GM12878 (cell line): ENCODE measurements at regions not wholly inside any gene's neighbourhood (a gene's known extent, or its start where the extent isn't known, plus 50 kb on each side); places are given as distances from the start of the nearest gene placed in this dataset.
A peak's percentile ranks its signal among the peaks of the same experiment; 100 is the strongest.

ENCODE experiments used
- IKZF1 ChIP-seq: fragments of 450-650 bp; conservative IDR thresholded peaks from 2 replicates; pipeline ENCODE4 v1.6.1; 2017; ENCODE audit warnings: antibody characterized with exemption, mild to moderate bottlenecking
- IKZF2 ChIP-seq, 2 experiments: fragments of 450-650 bp; IDR thresholded peaks; 2 replicates each; pipeline ENCODE4 v1.6.1; 2017; ENCODE audit warnings: mild to moderate bottlenecking in 2 of 2, moderate library complexity in 2 of 2
- NFYB ChIP-seq: IDR thresholded peaks from 2 replicates; pipeline ENCODE4 v1.6.1; 2011; ENCODE audit warnings: low read depth, mild to moderate bottlenecking, low read length, improper control_type of control experiment, moderate library complexity; ENCODE audit not compliant: insufficient read depth
- PAX8 ChIP-seq: fragments of 450-650 bp; IDR thresholded peaks from 2 replicates; pipeline ENCODE4 v1.6.1; 2017; ENCODE audit warnings: mild to moderate bottlenecking, moderate library complexity
- POLR2AphosphoS5 ChIP-seq: IDR thresholded peaks from 2 replicates; pipeline ENCODE4 v1.6.1; 2011; ENCODE audit warnings: mild to moderate bottlenecking, low read length, inconsistent platforms
- RCOR1 ChIP-seq: conservative IDR thresholded peaks from 2 replicates; pipeline ENCODE4 v1.6.1; 2012; ENCODE audit warnings: low read depth, low read length, improper control_type of control experiment
- SMAD5 ChIP-seq: IDR thresholded peaks from 2 replicates; pipeline ENCODE4 v1.6.1; 2016; ENCODE audit warnings: antibody characterized with exemption, low read depth
- SREBF1 ChIP-seq: IDR thresholded peaks from 2 replicates; pipeline ENCODE4 v1.6.1; 2012; ENCODE audit warnings: mild to moderate bottlenecking, low read length
- STAT3 ChIP-seq: IDR thresholded peaks from 2 replicates; pipeline ENCODE4 v1.6.1; 2011; ENCODE audit warnings: low read depth, low read length, improper control_type of control experiment
- ZNF274 ChIP-seq: IDR thresholded peaks from one replicate; pipeline ENCODE4 v1.8.0; 2011; ENCODE audit not compliant: insufficient read length, insufficient read depth
- TF ChIP-seq, protein P1 (sequence below): fragments of 450-650 bp; IDR thresholded peaks from 2 replicates; pipeline ENCODE4 v1.6.1; 2018; ENCODE audit warnings: mild to moderate bottlenecking, low read depth, moderate library complexity; ENCODE audit not compliant: partially characterized antibody
- TF ChIP-seq, protein P2 (sequence below): fragments of 450-650 bp; IDR thresholded peaks from 2 replicates; pipeline ENCODE4 v1.6.1; 2016; ENCODE audit warnings: mild to moderate bottlenecking
- TF ChIP-seq, protein P3 (sequence below): IDR thresholded peaks from 2 replicates; pipeline ENCODE4 v1.6.1; 2011; ENCODE audit warnings: borderline replicate concordance, low read depth, mild to moderate bottlenecking, moderate library complexity, low read length; ENCODE audit not compliant: insufficient read depth, poor library complexity, severe bottlenecking
- TF ChIP-seq, protein P4 (sequence below): fragments of 450-650 bp; IDR thresholded peaks from 2 replicates; pipeline ENCODE4 v1.6.1; 2017; ENCODE audit warnings: mild to moderate bottlenecking
- TF ChIP-seq, protein P5 (sequence below): fragments of 450-650 bp; IDR thresholded peaks from 2 replicates; pipeline ENCODE4 v1.6.1; 2016; ENCODE audit warnings: mild to moderate bottlenecking

DNA sequence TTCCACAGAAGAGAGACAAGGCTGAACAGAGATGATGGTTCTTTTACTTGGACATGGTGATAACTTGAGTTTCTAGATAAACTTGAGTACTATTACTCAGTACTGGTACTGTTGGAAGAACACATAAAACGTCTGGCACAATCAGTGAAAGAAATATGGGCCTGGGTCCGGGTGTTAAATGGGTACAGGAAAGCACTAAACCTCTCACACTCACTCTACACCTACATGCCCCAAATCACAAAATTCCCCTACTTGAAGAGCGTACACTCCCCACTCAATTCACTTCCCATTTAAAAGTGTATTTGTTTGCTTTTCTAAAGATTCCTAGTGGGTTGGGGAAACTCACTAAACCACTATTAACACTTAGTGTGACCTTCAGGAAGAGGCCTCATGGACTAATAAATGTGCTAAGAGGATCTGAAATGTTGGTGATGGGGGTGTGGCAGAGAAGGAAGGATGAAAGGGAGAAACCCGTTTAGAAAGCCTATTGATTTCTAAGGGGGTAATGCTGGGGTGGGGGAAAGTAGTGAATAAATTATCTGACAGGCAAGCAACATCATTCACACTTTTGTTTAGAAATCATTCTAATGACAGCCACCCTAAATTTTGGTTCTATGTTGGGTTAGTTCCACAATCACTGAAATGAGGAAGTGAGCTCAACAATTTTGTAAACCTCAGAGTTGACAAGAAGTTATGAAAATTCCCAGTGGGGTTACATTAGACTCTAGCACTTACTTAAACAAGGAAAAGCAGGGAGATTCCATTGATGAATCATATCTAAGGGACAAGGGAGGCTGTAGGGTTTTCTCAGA, 222.6 kb upstream of the MARCKS start (continued):
- TF ChIP-seq, protein P1, sequence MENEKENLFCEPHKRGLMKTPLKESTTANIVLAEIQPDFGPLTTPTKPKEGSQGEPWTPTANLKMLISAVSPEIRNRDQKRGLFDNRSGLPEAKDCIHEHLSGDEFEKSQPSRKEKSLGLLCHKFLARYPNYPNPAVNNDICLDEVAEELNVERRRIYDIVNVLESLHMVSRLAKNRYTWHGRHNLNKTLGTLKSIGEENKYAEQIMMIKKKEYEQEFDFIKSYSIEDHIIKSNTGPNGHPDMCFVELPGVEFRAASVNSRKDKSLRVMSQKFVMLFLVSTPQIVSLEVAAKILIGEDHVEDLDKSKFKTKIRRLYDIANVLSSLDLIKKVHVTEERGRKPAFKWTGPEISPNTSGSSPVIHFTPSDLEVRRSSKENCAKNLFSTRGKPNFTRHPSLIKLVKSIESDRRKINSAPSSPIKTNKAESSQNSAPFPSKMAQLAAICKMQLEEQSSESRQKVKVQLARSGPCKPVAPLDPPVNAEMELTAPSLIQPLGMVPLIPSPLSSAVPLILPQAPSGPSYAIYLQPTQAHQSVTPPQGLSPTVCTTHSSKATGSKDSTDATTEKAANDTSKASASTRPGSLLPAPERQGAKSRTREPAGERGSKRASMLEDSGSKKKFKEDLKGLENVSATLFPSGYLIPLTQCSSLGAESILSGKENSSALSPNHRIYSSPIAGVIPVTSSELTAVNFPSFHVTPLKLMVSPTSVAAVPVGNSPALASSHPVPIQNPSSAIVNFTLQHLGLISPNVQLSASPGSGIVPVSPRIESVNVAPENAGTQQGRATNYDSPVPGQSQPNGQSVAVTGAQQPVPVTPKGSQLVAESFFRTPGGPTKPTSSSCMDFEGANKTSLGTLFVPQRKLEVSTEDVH: no peak
- TF ChIP-seq RCOR1 (0 out of 2 replicates have a peak, but pooled peaks have one; percentile 23), SREBF1 (no peak), POLR2AphosphoS5 (peak; percentile 79), IKZF2 (IDR thresholded peaks at IDR 0.05) (peak; percentile 99 to 100), IKZF1 (peak; percentile 99), ZNF274 (no peak), PAX8 (no peak), SMAD5 (peak; percentile 77), NFYB (no peak), STAT3 (no peak; the same call in 1 of the 2 replicates)
- TF ChIP-seq, protein P2, sequence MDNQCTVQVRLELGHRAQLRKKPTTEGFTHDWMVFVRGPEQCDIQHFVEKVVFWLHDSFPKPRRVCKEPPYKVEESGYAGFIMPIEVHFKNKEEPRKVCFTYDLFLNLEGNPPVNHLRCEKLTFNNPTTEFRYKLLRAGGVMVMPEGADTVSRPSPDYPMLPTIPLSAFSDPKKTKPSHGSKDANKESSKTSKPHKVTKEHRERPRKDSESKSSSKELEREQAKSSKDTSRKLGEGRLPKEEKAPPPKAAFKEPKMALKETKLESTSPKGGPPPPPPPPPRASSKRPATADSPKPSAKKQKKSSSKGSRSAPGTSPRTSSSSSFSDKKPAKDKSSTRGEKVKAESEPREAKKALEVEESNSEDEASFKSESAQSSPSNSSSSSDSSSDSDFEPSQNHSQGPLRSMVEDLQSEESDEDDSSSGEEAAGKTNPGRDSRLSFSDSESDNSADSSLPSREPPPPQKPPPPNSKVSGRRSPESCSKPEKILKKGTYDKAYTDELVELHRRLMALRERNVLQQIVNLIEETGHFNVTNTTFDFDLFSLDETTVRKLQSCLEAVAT: no peak; the same call in none of the 2 replicates
- TF ChIP-seq, protein P3, sequence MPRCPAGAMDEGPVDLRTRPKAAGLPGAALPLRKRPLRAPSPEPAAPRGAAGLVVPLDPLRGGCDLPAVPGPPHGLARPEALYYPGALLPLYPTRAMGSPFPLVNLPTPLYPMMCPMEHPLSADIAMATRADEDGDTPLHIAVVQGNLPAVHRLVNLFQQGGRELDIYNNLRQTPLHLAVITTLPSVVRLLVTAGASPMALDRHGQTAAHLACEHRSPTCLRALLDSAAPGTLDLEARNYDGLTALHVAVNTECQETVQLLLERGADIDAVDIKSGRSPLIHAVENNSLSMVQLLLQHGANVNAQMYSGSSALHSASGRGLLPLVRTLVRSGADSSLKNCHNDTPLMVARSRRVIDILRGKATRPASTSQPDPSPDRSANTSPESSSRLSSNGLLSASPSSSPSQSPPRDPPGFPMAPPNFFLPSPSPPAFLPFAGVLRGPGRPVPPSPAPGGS: peak; percentile 74
- TF ChIP-seq, protein P4, sequence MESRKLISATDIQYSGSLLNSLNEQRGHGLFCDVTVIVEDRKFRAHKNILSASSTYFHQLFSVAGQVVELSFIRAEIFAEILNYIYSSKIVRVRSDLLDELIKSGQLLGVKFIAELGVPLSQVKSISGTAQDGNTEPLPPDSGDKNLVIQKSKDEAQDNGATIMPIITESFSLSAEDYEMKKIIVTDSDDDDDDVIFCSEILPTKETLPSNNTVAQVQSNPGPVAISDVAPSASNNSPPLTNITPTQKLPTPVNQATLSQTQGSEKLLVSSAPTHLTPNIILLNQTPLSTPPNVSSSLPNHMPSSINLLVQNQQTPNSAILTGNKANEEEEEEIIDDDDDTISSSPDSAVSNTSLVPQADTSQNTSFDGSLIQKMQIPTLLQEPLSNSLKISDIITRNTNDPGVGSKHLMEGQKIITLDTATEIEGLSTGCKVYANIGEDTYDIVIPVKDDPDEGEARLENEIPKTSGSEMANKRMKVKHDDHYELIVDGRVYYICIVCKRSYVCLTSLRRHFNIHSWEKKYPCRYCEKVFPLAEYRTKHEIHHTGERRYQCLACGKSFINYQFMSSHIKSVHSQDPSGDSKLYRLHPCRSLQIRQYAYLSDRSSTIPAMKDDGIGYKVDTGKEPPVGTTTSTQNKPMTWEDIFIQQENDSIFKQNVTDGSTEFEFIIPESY: no peak
- TF ChIP-seq, protein P5, sequence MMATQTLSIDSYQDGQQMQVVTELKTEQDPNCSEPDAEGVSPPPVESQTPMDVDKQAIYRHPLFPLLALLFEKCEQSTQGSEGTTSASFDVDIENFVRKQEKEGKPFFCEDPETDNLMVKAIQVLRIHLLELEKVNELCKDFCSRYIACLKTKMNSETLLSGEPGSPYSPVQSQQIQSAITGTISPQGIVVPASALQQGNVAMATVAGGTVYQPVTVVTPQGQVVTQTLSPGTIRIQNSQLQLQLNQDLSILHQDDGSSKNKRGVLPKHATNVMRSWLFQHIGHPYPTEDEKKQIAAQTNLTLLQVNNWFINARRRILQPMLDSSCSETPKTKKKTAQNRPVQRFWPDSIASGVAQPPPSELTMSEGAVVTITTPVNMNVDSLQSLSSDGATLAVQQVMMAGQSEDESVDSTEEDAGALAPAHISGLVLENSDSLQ: peak; percentile 90
